ENCODE measurements at regions not wholly inside any gene's neighbourhood (a gene's known extent, or its start where the extent isn't known, plus 50 kb on each side); places are given as distances from the start of the nearest gene placed in this dataset.

DNA sequence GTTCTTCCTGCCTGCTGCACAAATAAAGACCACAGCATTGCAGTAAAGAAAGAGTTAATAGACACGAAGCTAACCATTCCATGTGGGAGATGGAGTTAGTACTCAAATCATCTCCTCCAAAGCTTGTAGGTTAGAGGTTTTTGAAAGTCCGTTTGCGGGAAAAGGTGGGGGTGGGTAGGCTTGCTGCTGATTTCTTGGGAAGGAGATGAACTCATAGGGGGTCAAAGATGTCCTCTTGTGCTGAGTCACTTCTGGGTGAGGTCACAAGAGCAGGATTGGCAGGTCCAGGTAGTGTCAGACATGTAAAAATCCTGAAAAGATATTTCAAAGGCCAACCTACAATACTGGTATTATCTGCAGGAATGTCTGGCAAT lies 66.4 kb downstream of the PTHLH start:
- TF ChIP-seq CTCF (conservative IDR thresholded peaks at IDR 0.05; ENCODE audit: low read depth, low read length), result no peak
- TF ChIP-seq POLR2A (IDR thresholded peaks at IDR 0.05; ENCODE audit: low read depth, low read length), result no peak
- no peak for TF ChIP-seq ELK1 (IDR thresholded peaks at IDR 0.05; ENCODE audit: borderline replicate concordance, low read depth, low read length)
- no peak for TF ChIP-seq NFE2L2 (IDR thresholded peaks at IDR 0.05; ENCODE audit: low read depth, low read length)
- no peak for TF ChIP-seq USF2 (IDR thresholded peaks at IDR 0.05; ENCODE audit: low read depth, low read length)
- TF ChIP-seq RAD21 (IDR thresholded peaks at IDR 0.05; ENCODE audit: low read length), result no peak
- TF ChIP-seq MXI1 (IDR thresholded peaks at IDR 0.05; ENCODE audit: borderline replicate concordance, low read depth, low read length), result no peak
- no peak for TF ChIP-seq BHLHE40 (IDR thresholded peaks at IDR 0.05; ENCODE audit: low read depth, low read length)

Measured in IMR-90 (cell line).